Endothelial cell of umbilical vein (primary cell): ENCODE measurements at regions not wholly inside any gene's neighbourhood (a gene's known extent, or its start where the extent isn't known, plus 50 kb on each side); places are given as distances from the start of the nearest gene placed in this dataset.

Source experiments
- BruUV-seq: library from RNA; stranded (reverse); fragments of 400-500 nt; replicated peaks from 2 replicates; lab custom pipeline; 2021; lab: Mats Ljungman, UMichigan
- CTCF ChIA-PET: fragments of 300-600, 350-600 bp; sonication (Branson Sonifier 250); formaldehyde crosslinking; loops from one replicate; lab custom pipeline; 2021; ENCODE audit warnings: antibody characterized with exemption, inconsistent platforms; lab: Charles Lee
- POLR2A ChIA-PET: fragments of 300-600, 350-600 bp; sonication (Branson Sonifier 250); formaldehyde crosslinking; loops from one replicate; lab custom pipeline; 2021; ENCODE audit warnings: antibody characterized with exemption, inconsistent platforms; lab: Charles Lee
- DNase-seq: peaks from one replicate; pipeline ENCODE4 v3.0.0-alpha.2; 2011; ENCODE audit warnings: low read depth, low spot score
- FAIRE-seq: peaks from 2 replicates; lab custom pipeline; 2011; peaks lifted over from hg19 to GRCh38; lab: Jason Lieb, UNC
- H2AFZ ChIP-seq: 2 replicates; pipeline ENCODE4 v1.6.0; 2012; ENCODE audit warnings: low read depth, low read length, control low read depth, inconsistent platforms
- H3K27ac ChIP-seq: 2 replicates; pipeline ENCODE4 v1.5.1; 2011; ENCODE audit warnings: low read depth, mild to moderate bottlenecking, control low read depth, low read length, moderate library complexity; ENCODE audit not compliant: insufficient read depth
- H3K27me3 ChIP-seq, 2 experiments: 2 replicates each; pipeline versions ENCODE4 v1.6.0 to v1.6.1; 2011; ENCODE audit warnings: low read length in 2 of 2, mixed read lengths in 1 of 2; ENCODE audit not compliant: control insufficient read depth in 2 of 2, insufficient read depth in 2 of 2
- H3K36me3 ChIP-seq, 2 experiments: 2 replicates in 1 of 2; 3 replicates in 1 of 2; pipeline ENCODE4 v1.5.1; 2011; ENCODE audit warnings: low read length in 2 of 2, mild to moderate bottlenecking in 1 of 2, moderate library complexity in 1 of 2; ENCODE audit not compliant: control insufficient read depth in 2 of 2, insufficient read depth in 2 of 2; ENCODE audit errors: extremely low read depth in 1 of 2
- H3K4me1 ChIP-seq: 3 replicates; pipeline ENCODE4 v1.5.1; 2011; ENCODE audit warnings: mild to moderate bottlenecking, low read length; ENCODE audit not compliant: control insufficient read depth, insufficient read depth; ENCODE audit errors: extremely low read depth
- H3K4me2 ChIP-seq: 2 replicates; pipeline ENCODE4 v1.6.1; 2011; ENCODE audit warnings: low read length, control low read depth, mixed read lengths; ENCODE audit not compliant: insufficient read depth
- H3K4me3 ChIP-seq, 3 experiments: fragments of 200-600 bp in 1 of 3; sonication (generic), shearing (Covaris generic) in 1 of 3; replicated peaks in 1 of 3; 2 replicates each; pipeline ENCODE4 v1.5.1; 2011 to 2016; ENCODE audit warnings: control low read depth in 3 of 3, low read length in 3 of 3, mild to moderate bottlenecking in 2 of 3, inconsistent platforms in 1 of 3, low read depth in 1 of 3, moderate library complexity in 1 of 3; ENCODE audit not compliant: insufficient read depth in 1 of 3
- H3K79me2 ChIP-seq: 2 replicates; pipeline ENCODE4 v1.6.0; 2012; ENCODE audit warnings: low read length, inconsistent platforms; ENCODE audit not compliant: control insufficient read depth, insufficient read depth
- H3K9ac ChIP-seq: replicated peaks from 2 replicates; pipeline ENCODE3; 2011; ENCODE audit warnings: low read length, control low read depth; ENCODE audit not compliant: insufficient read depth; ENCODE audit errors: extremely low read depth
- H3K9me1 ChIP-seq: replicated peaks from 3 replicates; pipeline ENCODE4 v1.6.0; 2011; ENCODE audit warnings: mild to moderate bottlenecking, low read length; ENCODE audit not compliant: control insufficient read depth, insufficient read depth; ENCODE audit errors: extremely low read depth
- H3K9me3 ChIP-seq: replicated peaks from 2 replicates; pipeline ENCODE4 v1.5.1; 2012; ENCODE audit warnings: low read length, inconsistent platforms; ENCODE audit not compliant: control insufficient read depth, insufficient read depth
- H4K20me1 ChIP-seq: replicated peaks from 2 replicates; pipeline ENCODE3; 2011; ENCODE audit warnings: mild to moderate bottlenecking, low read length; ENCODE audit not compliant: control insufficient read depth, insufficient read depth; ENCODE audit errors: extremely low read depth
- CTCF ChIP-seq, 2 donors: IDR thresholded peaks; 1 replicate in 1 of 2; 2 replicates in 1 of 2; pipeline ENCODE4 v1.5.1; 2011; ENCODE audit warnings: low read length in 2 of 2, mild to moderate bottlenecking in 2 of 2, moderate library complexity in 2 of 2, control low read depth in 1 of 2, inconsistent platforms in 1 of 2, low read depth in 1 of 2; ENCODE audit not compliant: insufficient read depth in 1 of 2; ENCODE audit errors: extremely low read depth in 1 of 2
- EZH2 ChIP-seq: IDR thresholded peaks from 2 replicates; pipeline ENCODE4 v1.6.1; 2012; ENCODE audit warnings: borderline replicate concordance, low read depth, mild to moderate bottlenecking, moderate library complexity, low read length, inconsistent platforms; ENCODE audit not compliant: severe bottlenecking
- FOS ChIP-seq: IDR thresholded peaks from 2 replicates; pipeline ENCODE4 v1.6.1; 2011; ENCODE audit warnings: mild to moderate bottlenecking, low read length, moderate library complexity, borderline replicate concordance; ENCODE audit not compliant: insufficient read depth
- GATA2 ChIP-seq: IDR thresholded peaks from 2 replicates; pipeline ENCODE4 v1.7.0; 2011; ENCODE audit warnings: low read depth, mild to moderate bottlenecking, moderate library complexity, mixed read lengths, low read length; ENCODE audit not compliant: insufficient read length, insufficient read depth
- JUN ChIP-seq: IDR thresholded peaks from 2 replicates; pipeline ENCODE4 v1.6.1; 2011; ENCODE audit warnings: borderline replicate concordance, low read depth; ENCODE audit not compliant: insufficient read length, insufficient read depth
- MYC ChIP-seq: IDR thresholded peaks from one replicate; pipeline ENCODE4 v1.6.1; 2011; ENCODE audit warnings: mild to moderate bottlenecking, low read depth, low read length
- POLR2A ChIP-seq: IDR thresholded peaks from 2 replicates; pipeline ENCODE4 v1.6.1; 2012; ENCODE audit warnings: low read depth, mild to moderate bottlenecking, control low read depth, low read length
- POLR2AphosphoS5 ChIP-seq: IDR thresholded peaks from 2 replicates; pipeline ENCODE4 v1.6.1; 2012; ENCODE audit warnings: low read depth, mild to moderate bottlenecking, control low read depth, low read length, moderate library complexity; ENCODE audit not compliant: insufficient read depth
- dilution Hi-C: fragments of 300-500 bp; cut with MboI; formaldehyde crosslinking; loops from one replicate; pipeline ENCODE4 v1.15.0; 2019; ENCODE audit warnings: low sequenced_read_pairs; ENCODE audit not compliant: extremely low pct_ligation_motif_present
- intact Hi-C: fragments of 100-400 bp; cut with micrococcal nuclease; formaldehyde crosslinking; loops from one replicate; pipeline ENCODE4 v1.10.0; 2022
- TF ChIP-seq, protein P1 (sequence below): IDR thresholded peaks from 2 replicates; pipeline ENCODE4 v1.6.1; 2011; ENCODE audit not compliant: insufficient read depth, insufficient read length

- ChIA-PET CTCF (no interaction called here), POLR2A (no interaction called here)
- no peaks in the 10 kb centered on the region for H3K36me3 ChIP-seq
- intact Hi-C loops (no loop called here), dilution Hi-C loops (no loop called here)
- peaks cover 2% of the 10 kb centered on the region for H3K9me3 ChIP-seq
- BruUV-seq: no TSS peak
- no peaks in the 10 kb centered on the region for H4K20me1 ChIP-seq
- H3K4me1 ChIP-seq: no peaks in the 10 kb centered on the region
- no peak overlapping the region for H3K9ac ChIP-seq
- TF ChIP-seq JUN (no peak), CTCF (IDR thresholded peaks at IDR 0.05; ENCODE audit: extremely low read depth in 1 of 2, insufficient read depth in 1 of 2, low read depth in 1 of 2, low read length in 2 of 2) (no peak)
- no peak overlapping the region for H3K4me3 ChIP-seq
- FAIRE-seq (no peak), DNase-seq (no peak)
- no peaks in the 10 kb centered on the region for H3K79me2 ChIP-seq
- H3K27ac ChIP-seq: no peak overlapping the region
- no peak overlapping the region for H2AFZ ChIP-seq
- no peak overlapping the region for H3K4me2 ChIP-seq
- H3K9me1 ChIP-seq: no peaks in the 10 kb centered on the region
- no peaks in the 10 kb centered on the region for H3K27me3 ChIP-seq
These were observed 346.5 kb downstream of the ARAP2 start for GRCh38 chr4:35897808-35898207.

DNA sequence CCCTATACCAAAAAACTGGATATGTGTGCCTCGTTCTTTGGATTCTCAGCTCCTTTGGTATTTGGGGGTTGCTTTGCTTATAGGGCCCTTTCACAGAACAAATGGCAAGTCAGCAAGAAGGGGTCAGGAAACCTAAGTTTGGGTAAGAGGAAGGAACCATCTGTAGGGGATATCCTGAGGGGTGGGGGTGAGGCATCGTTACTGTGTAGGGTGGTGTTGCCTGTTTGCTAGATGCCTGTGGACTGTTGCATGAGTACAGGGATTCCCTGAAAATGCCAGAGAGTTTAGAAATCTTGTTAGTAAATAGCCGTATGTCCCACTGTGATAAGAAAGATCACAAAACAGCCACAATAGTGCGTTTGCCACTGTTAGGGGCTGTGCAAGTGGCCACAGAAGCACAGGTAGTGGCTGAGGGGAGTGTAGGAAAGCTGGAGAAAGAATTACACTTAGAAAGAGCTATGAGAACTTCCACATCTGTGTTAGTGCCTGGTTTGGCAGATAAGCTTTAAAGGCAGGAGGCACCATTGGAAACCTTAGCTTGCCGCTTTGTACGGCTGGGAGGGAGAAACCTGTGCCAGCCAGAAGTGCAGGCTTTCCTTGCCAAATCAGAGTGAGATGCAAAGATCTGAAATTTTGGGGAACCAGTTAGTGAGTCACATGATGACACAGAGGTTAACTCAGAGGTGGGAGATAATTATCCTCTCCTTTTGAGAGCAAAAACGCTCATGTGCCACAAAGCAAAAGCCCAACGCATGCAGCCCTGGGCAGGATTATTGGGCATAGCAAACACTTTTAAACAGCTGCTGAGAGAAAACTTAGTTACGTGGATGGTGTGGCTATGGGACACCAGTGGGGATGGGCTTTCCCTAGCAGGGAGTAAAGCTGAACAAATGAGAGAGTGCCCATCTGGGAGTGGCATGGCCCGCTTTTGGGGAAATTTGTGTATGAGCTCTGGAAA is 343.7 kb downstream of the ARAP2 start:
- no peaks in the 10 kb centered on the region for H4K20me1 ChIP-seq
- H3K4me2 ChIP-seq: no peak overlapping the region
- no TSS peak for BruUV-seq
- DNase-seq (no peak), FAIRE-seq (no peak)
- no peaks in the 10 kb centered on the region for H3K27me3 ChIP-seq
- no peak for TF ChIP-seq POLR2A
- no peak for TF ChIP-seq MYC
- TF ChIP-seq, protein P1, sequence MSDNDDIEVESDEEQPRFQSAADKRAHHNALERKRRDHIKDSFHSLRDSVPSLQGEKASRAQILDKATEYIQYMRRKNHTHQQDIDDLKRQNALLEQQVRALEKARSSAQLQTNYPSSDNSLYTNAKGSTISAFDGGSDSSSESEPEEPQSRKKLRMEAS: no peak
- no peak for TF ChIP-seq JUN
- TF ChIP-seq POLR2AphosphoS5: no peak
- TF ChIP-seq EZH2: no peak
- TF ChIP-seq FOS: no peak
- TF ChIP-seq CTCF (IDR thresholded peaks at IDR 0.05; ENCODE audit: extremely low read depth in 1 of 2, insufficient read depth in 1 of 2, low read depth in 1 of 2, low read length in 2 of 2): no peak
- TF ChIP-seq GATA2: no peak
- no peak overlapping the region for H2AFZ ChIP-seq
- no peaks in the 10 kb centered on the region for H3K79me2 ChIP-seq
- no peaks in the 10 kb centered on the region for H3K9me3 ChIP-seq
- no peaks in the 10 kb centered on the region for H3K9me1 ChIP-seq
- ChIA-PET CTCF (no interaction called here), POLR2A (no interaction called here)
- H3K27ac ChIP-seq: no peak overlapping the region
- H3K9ac ChIP-seq: no peak overlapping the region
- H3K4me1 ChIP-seq: no peaks in the 10 kb centered on the region
- no peaks in the 10 kb centered on the region for H3K36me3 ChIP-seq
- intact Hi-C loops (no loop called here), dilution Hi-C loops (no loop called here)
- H3K4me3 ChIP-seq: no peak overlapping the region
